Stimulated activated CD4-positive, alpha-beta T cell treated with anti-CD3 and anti-CD28 coated beads, Interleukin-1b, Interleukin-23, amount 100 ng/mL, for 48 hours (primary cell): ENCODE measurements at regions not wholly inside any gene's neighbourhood (a gene's known extent, or its start where the extent isn't known, plus 50 kb on each side); places are given as distances from the start of the nearest gene placed in this dataset.
"Not testable (repeated sequence)": the region's sequence is repeated elsewhere in the genome, so short reads cannot be mapped to it uniquely, and the experiment has no call there.

Source experiments
- DNase-seq: peaks from one replicate; pipeline ENCODE4 v3.0.0-alpha.2; 2020

- DNase-seq, result no peak
Measured at GRCh38 chr4:24363751-24364150, 220.6 kb downstream of the DHX15 start.

GRCh38 chr4:24352112-24352511 is 232.2 kb downstream of the DHX15 start:
- DNase-seq, result no peak

- not testable (repeated sequence) for DNase-seq
Measured at GRCh38 chr4:24349168-24349996, 235.0 kb downstream of the DHX15 start.

- no peak for DNase-seq
Measured at GRCh38 chr4:24339260-24339659, 245.1 kb downstream of the DHX15 start.

- DNase-seq, result no peak
Measured at GRCh38 chr4:24337451-24338190, 246.7 kb downstream of the DHX15 start.

GRCh38 chr4:24335616-24336015 is 248.7 kb downstream of the DHX15 start:
- no peak for DNase-seq

GRCh38 chr4:24334906-24335305 is 249.4 kb downstream of the DHX15 start:
- no peak for DNase-seq

GRCh38 chr4:24330573-24330972 is 253.8 kb downstream of the DHX15 start:
- no peak for DNase-seq

GRCh38 chr4:24330172-24330571 is 254.2 kb downstream of the DHX15 start:
- DNase-seq, result no peak

GRCh38 chr4:24328711-24329110 is 255.6 kb downstream of the DHX15 start:
- DNase-seq, result no peak

- no peak for DNase-seq
Measured at GRCh38 chr4:24328310-24328709, 256.0 kb downstream of the DHX15 start.

- DNase-seq, result no peak
Measured at GRCh38 chr4:24322995-24323394, 261.4 kb downstream of the DHX15 start.

GRCh38 chr4:24322511-24322910 is 261.8 kb downstream of the DHX15 start:
- no peak for DNase-seq

- DNase-seq, result no peak
Measured at GRCh38 chr4:24321616-24322015, 262.7 kb downstream of the DHX15 start.

- DNase-seq, result no peak
Measured at GRCh38 chr4:24321131-24321530, 263.2 kb downstream of the DHX15 start.

GRCh38 chr4:24319387-24319786 is 265.0 kb downstream of the DHX15 start:
- DNase-seq, result no peak

GRCh38 chr4:24315056-24315455 is 269.3 kb downstream of the DHX15 start:
- DNase-seq, result no peak

- DNase-seq, result no peak
Measured at GRCh38 chr4:24312261-24312913, 272.0 kb downstream of the DHX15 start.

- DNase-seq, result no peak
Measured at GRCh38 chr4:24303926-24304325, 280.4 kb downstream of the DHX15 start.

GRCh38 chr4:24298911-24299310 is 285.4 kb downstream of the DHX15 start:
- DNase-seq, result no peak

GRCh38 chr4:24287096-24287495 is 297.3 kb downstream of the DHX15 start:
- DNase-seq, result no peak

- DNase-seq, result no peak
Measured at GRCh38 chr4:24285759-24286158, 298.6 kb downstream of the DHX15 start.

GRCh38 chr4:24282446-24282845 is 301.9 kb downstream of the DHX15 start:
- no peak for DNase-seq

- no peak for DNase-seq
Measured at GRCh38 chr4:24279911-24280375, 304.4 kb downstream of the DHX15 start.
